NCI-H2029 (cell line): ENCODE measurements at regions not wholly inside any gene's neighbourhood (a gene's known extent, or its start where the extent isn't known, plus 50 kb on each side); places are given as distances from the start of the nearest gene placed in this dataset.
"Not testable (repeated sequence)": the region's sequence is repeated elsewhere in the genome, so short reads cannot be mapped to it uniquely, and the experiment has no call there.

Source experiments
- DNase-seq: peaks from one replicate; lab custom pipeline; 2025; lab: John Stamatoyannopoulos, UW

DNA sequence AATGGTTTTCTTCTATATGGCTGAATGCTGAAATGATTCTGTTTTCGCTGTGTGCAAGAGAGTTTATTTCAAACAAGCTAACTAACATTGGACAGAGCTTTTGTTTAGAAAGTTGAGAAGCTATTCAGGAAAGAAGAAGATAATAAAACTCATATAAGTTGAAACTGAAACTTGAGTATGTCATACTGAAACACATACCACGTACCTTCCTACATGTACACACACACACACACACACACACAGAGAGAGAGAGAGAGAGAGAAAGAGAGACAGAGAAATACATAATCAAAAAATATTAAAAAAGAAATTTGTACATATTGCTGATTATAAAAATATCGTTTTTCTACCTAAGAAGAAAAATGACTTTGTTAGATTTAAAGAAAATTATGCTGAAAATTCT is 561.9 kb upstream of the KCND2 start:
- no peak for DNase-seq

DNA sequence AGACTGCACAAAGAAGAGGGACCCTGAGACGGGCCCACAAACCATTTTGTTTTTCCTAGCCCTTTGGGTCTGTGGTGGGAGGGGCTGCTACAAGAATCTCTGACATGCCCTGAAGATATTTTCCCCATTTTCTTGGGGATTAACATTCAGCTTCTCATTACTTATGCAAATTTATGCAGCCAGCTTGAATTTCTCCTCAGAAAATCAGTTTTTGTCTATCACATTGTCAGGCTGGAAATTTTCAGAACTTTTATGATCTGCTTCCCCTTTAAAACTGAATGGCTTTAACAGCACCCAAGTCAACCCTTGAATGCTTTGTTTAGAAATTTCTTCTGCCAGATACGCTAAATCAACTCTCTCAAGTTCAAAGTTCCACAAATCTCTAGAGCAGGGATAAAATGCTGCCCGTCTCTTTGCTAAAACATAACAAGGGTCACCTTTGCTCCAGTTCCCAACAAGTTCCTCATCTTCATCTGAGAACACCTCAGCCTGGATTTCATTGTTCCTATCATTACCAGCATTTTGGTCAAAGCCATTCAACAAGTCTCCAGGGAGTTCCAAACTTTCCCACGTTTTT is 560.0 kb upstream of the KCND2 start:
- DNase-seq: no peak

DNA sequence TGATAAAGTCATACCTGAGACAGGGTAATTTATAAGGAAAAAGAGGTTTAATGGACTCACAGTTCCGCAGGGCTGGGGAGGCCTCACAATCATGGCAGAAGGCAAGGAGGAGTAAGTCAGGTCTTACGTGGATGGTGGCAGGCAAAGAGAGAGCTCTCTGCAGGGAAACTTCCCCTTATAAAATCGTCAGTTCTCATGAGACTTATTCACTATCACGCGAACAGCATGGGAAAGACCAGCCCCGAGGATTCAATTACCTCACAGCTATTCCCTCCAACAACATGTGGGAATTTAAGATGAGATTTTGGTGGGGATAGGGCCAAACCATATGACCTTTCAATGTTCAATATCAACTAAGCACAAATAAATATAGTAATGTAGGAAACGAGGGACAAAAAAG is 559.4 kb upstream of the KCND2 start:
- DNase-seq: no peak

DNA sequence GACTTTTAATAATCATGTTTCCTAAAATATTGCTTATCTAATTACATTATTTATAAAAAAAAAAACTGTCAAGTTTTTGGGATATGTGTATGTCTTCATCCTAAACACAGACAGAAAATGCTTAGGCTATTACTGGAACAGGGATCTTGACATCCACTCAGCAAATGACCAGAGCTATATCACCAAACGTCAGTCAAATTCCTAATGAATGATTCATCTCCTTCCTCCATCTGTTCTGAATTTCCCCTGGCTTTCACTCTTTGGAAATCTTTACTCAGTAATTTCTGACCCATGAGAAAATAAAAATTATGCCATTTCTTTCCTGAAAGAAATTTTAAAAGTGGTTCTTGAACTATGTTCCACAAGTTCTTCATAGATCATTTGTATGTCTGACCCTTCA is 552.4 kb upstream of the KCND2 start:
- DNase-seq: no peak

DNA sequence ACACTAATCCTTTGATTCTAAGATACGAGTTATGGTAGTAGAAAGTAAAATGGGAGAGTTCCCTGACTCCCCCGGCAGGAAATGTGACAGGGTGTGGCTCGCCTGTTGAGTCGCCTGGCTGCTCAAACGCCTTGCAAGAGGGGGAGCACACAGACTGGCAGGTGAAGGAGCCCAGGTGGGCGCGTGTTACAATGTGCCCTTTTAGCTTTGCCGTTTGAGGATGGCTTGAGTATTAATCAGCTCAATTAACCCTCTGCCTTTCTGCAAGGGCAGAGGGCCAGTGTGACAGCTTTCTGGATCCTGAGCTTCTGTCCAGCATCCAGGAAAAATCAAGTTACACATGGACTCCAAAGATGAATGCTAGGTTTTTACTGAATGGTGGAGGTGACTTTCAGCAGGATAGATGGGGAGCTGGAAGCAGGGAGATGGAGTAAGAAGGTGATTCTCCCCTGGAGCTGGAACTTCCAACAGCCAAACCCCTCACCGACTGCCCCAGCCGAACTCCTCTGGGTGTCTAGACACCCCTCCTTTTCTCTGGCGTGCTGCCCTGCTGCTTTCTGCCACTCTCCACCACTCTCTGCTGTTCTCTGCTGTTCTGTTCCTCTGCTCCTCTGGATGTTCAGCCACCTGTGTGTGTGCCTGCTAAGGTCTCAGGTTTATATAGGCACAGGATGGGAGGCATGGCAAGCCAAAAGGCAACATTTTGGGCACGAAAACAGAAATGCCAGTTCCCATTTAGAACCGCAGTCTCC is 548.8 kb upstream of the KCND2 start:
- DNase-seq: no peak

DNA sequence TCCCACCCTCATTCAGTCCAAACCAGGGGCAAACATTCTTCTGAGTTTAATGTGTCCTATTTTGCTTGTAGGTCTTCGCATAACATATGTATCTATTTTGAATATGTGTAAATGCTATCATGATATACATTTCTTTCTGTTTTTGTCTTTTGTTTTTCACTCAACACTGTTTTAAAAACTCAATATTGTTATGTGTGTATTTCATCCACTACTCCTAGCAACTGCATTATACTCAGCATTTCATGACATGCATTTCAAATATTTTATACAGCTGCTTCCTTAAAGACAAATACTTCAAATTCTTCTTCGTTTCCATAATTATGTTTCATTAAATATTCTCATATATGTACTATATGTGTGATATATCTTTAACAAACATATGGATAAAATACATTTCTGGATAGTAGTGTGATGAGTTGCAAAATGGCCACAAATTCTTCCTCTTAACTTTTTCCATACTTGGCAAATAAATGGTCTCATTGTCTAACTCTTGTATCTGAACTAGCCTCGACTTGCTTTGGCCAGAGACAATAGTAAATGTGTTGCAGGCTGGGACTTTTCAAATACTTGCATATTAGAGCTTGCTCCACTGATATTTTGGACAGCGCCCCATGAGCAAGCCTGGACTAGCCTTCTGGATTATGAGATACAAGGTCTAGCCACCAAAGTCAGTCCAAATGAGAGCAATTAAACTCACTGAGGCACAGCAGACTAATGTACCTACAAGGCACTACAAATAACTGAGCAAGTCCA is 539.7 kb upstream of the KCND2 start:
- DNase-seq: no peak

DNA sequence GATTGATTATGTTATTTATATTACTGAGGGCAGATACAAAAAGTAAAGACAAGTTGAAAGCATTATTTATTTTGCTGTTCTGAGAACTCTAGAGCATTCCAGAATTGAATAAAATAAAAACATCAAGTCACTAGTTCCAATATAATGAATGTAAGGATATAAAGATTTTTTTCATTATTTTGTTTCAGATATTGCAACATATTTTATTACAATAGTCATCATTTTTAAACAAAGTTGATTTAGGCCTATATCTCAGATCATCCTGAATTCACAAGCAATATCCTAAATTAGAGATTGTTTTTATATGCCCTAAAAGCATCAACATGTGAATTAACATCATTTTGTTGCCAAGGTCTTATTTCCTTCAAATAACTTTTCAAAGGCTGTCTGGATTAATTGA is 535.6 kb upstream of the KCND2 start:
- no peak for DNase-seq

DNA sequence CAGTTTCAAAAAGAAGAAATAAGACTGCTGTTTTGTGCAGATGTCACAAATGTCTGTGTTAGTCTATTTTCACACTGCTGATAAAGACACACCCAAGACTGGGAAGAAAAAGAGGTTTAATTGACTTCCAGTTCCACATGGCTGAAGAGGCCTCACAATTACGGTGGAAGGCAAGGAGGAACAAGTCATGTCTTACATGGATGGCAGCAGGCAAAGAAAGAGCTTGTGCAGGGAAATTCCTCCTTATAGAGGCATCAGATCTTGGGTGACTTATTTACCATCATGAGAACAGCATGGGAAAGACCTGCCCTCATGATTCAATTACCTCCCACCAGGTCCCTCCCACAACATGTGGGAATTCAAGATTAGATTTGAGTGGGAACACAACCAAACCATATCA is 527.7 kb upstream of the KCND2 start:
- not testable (repeated sequence) for DNase-seq

DNA sequence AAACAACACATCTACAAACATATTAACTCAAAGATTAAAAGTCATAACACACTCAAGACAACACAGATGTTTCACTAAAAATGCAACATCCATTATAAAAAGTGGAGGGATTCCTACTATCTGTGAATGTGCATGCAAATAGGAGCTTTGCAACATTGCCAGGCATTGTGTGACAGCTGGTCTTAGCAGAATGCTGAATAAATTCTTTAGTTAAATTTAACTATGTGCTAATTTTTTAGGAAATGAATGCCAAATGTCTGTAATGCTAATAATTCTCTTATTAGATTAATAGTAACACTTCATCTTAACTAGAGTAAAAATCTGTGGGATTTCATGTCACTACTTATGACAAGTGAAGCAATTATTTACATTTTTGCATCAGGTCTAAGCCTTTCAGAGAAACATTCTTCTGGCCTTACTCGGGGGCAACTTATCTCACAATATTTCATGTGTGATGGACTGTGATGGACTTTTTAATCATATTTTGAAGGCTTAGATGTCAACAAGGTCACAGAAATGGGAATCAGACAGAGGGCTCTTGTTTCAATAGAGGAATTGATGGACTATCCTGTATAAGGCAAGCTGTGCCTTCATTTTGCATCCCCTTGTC is 524.6 kb upstream of the KCND2 start:
- no peak for DNase-seq

DNA sequence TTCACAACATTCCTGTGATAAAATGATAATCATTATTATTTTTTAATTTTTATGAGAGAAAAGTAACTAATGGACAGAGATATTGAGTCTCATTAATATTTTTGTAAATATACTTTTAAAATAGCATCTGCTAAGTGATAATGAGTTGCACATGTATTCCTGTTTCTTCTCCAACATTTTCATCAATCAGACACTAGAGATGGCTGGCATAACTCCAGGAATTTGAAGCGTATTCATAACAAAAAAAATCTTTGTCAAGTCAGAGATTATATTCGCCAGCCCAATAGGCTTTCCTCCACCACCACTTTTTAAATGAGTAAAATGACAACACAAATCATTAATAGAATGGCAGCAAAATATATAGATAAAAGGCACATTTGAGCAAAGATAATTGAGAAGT is 524.0 kb upstream of the KCND2 start:
- no peak for DNase-seq

DNA sequence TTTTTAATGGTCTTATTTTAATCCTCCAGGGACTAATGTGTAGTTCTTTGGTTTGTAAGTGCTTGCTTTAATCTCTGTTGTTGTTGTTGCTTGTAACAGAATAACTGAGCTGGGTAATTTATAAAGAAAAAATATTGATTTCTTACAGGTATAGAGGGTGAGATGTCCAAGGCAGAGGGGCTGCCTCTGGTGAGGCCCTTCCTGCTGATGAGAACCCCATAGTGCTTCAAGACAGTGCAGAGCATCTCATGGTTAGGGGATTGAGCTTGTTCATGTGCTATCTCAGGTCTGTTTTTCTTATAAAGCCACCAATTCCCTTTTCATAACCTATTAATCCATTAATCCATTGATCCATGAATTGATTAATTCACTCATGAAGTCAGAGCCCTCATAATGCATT is 516.3 kb upstream of the KCND2 start:
- DNase-seq: no peak

DNA sequence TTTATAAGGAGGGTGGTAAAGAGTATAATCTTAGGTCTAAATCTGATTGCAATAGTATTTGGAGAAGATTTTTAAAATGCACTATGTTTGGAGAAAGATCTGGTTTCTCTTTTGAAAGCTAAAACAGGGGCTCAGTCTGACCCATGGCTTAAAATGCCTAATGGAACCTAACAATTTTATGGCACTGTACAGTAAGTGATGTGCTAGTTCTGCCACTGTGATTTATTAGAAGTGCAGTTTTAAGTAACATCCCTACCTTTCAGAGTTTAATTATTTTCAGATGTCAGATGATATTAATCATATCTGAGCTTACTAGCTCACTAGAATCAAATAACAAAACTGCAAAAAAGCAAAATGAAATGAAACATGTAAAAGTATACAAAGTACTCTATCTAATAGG is 514.7 kb upstream of the KCND2 start:
- DNase-seq: no peak

DNA sequence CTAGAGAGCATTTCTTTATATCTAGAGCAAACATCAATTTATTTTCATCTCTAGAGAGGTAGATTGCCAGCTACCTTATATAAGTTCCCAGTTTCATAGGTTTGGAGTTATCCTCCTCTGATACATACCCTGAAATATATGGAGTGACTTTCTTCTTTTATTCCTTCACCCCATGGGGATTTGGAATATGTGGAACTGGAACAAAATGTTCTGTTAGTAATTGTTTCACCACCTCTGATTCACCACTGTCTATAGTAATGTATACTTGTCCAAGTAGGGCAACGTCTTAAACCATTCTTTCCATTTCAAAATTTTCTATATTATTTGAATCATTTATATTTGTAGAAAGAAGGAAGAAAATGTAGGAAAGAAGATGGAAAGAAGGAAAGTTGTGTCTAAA is 511.2 kb upstream of the KCND2 start:
- DNase-seq: no peak

DNA sequence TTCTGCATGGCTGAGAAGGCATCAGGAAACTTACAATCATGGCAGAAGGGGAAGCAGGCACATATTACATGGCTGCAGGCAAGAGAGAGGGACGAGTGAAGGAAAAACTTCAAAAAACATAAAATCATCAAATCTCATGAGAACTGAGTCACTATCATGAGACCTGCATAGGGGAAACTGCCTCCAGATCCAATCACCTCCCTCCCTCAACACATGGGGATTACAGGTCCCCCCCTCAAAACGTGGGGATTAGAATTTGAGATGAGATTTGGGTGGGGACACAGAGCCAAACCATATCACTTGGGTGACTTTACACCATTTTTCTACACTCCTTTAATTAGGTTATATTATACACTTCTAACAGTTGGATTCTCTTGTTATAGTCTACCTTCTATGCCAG is 490.7 kb upstream of the KCND2 start:
- no peak for DNase-seq

DNA sequence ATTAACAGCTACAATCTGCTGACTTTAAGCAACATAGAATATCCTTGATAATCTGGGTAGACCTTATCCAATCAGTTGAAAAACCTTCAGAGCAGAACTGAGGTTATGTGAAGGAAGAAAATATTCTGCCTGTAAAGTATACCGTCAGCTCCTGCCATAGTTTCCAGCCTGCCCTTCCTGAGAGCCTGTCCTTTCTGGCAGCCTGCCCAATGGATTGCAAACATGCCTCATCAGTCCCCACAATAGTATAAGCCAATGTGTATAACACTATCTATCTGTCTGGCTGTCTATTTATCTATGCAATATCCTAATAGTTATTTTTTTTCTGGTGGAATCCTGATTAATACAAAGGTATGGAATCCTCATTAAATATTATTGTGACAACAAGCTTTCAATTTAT is 489.2 kb upstream of the KCND2 start:
- DNase-seq: peak; percentile 69

DNA sequence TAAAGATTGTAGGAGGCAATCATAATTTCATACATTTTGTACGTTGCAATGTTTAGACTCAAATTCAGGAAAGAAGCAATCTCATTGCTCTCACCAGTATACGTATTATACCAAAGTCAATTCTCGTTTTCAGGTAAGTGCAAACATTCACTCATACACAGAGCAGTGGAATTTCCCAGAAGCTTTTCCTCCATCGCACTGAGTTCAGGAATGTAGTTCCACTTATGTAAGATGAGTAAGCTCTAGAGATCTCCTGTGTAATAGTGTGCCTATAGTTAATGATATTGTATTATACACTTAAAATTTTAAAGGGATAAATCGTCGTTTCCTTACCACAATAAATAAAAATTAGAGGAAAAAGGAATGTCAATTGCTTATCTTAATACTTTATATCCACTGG is 470.8 kb upstream of the KCND2 start:
- DNase-seq: no peak

DNA sequence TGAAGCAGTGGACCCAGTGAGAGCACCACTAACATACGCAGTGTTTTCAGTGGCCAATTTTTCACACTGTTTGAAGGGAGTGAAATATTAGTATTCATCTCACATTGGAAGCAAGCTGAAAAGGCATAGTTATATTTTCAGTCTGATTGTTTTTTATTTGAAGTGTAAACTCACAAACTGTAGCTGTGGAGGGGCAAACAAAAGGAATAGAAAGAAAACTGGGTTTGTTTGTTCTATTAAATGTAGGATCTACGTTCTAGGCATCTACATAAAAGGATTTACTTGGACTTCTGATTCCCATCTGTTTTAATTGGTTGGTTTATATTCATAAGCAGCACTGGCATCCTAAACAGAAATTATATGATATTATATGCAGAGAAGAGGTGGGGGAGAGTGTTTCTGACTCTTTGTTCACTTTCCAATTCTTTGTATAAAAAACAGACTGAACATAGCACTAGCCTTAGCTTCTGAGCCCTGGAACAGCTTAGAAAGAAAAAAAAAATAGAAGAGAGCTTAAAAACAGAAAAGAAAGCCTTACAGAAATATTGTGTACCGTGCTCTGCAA is 447.8 kb upstream of the KCND2 start:
- DNase-seq: no peak

DNA sequence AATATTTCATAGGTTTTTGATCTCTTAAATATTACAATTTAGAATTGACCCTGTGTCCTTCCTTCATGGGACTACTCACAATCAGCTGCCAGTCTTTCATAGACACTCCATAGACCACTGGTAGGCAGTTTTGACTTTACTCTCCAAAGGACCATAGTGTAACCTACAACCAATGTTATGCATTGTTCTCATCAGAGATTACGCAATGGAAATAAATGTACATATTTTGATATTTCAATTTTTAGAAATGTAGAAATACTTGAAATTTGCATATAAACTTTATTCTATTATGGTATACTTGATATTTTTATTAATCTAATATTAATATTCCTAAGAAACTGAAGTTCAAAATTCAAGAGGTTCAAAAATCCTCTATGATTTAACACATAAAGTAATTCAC is 446.4 kb upstream of the KCND2 start:
- no peak for DNase-seq

DNA sequence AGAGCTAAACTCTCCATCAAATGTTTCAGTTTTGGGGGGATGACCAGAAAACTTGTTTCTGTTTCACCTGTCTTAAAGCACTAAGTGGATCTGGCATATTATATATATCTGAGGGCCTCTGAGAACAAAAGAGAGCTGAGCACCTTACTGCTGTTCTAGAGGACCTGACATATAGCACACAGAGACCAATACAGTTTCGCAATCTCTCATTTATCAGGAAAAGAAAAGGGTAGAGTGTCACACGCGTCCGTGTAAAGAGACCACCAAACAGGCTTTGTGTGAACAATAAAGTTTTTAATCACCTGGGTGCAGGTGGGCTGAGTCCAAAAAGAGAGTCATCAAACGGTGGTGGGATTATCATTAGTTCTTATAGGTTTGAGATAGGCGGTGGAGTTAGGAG is 434.5 kb upstream of the KCND2 start:
- DNase-seq: no peak

DNA sequence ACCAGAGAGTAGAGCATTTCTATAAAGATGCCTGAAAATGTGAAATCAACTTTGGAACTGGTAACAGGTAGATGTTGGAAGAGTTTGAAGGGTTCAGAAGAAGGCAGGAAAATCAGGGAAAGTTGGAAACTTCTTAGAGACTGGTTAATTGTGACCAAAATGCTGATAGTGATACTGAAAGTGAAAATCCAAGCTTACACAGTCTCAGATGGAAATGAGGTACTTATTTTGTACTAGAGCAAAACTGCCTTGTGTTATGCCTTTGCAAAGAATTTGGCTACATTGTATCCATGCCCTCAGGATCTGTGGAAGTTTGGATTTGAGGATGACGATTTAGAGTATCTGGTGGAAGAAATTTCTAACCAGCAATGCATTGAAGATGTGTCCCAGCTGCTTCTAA is 430.6 kb upstream of the KCND2 start:
- DNase-seq: no peak

DNA sequence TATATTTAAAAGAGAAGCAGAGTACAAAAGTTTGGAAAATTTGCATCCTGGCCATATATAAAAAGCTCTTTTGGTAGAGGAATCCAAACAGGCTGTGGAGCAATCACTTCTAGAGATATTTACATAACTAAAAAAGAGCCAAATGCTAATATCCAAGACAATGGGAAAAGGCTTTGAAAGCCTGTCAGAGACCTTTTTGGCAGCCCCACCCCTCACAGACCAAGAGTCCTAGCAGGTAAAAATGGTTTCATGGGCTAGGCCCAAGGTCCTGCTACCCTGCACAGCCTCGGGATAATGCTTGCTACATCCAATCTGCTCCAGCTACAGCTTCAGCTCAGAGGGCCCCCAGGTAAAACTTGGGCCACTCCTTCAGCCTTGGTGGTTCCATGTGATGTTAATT is 430.2 kb upstream of the KCND2 start:
- DNase-seq: no peak

DNA sequence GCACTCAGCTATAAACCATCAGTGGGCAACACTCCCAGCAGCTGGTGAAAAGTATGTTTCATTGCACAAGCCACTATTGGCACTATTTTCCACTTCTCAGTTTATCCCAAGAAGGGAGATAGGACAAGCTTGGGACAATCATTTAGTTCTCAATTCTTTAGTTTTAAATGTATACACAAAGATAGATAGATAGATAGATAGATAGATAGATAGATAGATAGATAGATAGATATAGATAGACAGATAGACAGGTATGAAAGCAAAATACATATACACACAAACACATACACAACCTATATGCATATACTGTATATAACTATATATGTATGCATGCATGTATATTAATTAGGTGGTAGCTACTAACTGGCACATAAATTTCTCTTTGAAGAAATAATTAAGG is 411.6 kb upstream of the KCND2 start:
- DNase-seq: no peak

DNA sequence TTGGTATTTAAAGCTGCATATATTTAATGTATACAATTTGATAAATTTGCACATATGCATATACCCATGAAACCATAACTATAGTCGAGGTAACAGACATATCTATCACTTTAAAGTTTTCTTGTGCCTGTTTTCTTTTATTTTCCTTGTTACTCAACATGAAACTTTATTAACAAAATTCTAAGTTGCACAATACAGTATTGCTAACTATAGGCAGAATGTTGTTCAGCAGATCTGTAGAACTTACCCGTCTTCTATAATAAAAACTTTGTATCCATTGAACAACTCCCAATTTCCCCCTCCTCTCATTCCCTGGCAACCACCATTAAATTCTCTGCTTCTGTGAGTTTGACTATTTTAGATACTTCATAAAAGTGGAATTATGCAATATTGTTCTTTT is 404.6 kb upstream of the KCND2 start:
- DNase-seq: no peak
